Activated CD4-positive, alpha-beta T cell treated with anti-CD3 and anti-CD28 coated beads, Interleukin-10, Interleukin-2, amounts not matched to agents 100 ng/mL and 50 ng/mL, durations not matched to agents 16 hours and 8 hours (primary cell): ENCODE measurements at regions not wholly inside any gene's neighbourhood (a gene's known extent, or its start where the extent isn't known, plus 50 kb on each side); places are given as distances from the start of the nearest gene placed in this dataset.
"Not testable (repeated sequence)": the region's sequence is repeated elsewhere in the genome, so short reads cannot be mapped to it uniquely, and the experiment has no call there.

ENCODE experiments used
- DNase-seq: peaks from one replicate; pipeline ENCODE4 v3.0.0-alpha.2; 2020

DNA sequence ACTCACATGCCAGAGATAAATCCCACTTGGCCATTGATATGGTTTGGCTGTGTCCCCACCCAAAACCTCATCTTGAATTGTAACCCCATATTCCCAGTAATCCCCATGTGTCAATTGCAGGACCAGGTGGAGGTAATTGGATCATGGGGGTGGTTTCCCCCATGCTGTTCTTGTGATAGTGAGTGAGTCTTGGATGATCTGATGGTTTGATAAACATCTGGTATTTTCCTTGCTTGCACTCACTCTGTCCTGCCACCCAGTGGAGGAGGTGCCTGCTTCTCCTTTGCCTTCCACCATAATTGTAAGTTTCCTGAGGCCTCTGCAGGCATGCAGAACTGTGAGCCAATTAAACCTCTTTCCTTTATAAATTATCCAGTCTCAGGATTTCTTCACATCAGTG, 50.4 kb upstream of the B3GAT2 start:
- not testable (repeated sequence) for DNase-seq

DNA sequence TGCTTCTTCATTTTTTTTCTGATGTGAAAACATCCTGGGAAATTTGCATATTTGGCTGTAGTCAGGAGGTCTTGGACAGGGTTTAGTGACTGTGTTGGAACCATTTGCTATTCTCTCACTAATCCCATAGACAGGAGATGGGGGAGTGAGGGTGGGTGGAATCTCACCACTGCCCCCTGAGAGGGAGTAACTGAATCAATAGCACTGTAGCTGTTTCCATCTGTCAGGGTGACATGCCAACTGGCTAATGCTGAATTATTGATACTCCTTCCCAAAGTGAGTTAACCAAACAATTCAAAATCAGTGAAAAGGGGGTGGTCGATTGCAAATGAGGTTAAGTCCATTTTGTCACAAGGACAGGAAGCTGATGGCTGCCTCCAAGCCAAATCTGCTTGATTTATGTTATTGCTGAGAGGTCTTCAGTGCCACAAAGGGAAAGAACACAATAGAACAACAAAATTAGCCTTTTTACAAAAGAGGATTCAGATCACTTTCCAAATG, 55.1 kb upstream of the B3GAT2 start:
- DNase-seq = no peak

DNA sequence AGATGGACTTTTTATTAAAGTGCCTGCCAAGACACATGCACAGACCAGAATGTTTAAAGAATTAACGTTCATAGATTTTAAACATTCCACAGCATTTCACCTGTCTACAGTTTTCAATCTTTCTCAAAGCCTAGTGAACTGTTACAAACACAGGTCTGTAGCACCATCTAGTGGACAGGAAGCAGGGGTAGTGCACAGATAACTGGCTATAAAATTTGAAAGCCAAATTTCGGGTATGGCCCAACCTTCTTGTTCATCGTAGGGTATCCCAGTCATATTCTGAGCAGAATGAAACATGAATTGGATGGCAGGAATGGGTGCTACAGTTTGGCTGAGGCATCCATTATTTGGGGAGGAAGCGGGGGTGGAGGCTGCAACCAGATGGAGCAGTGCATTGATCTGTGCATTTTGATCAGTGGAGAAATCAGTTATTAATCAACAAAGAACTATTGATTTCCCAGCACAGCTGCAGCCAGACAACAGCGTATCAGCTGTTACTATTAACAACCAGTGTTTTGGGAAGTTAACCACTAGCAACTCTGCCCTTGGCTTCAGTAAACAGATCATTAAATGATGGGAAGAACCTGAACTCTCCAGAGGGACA, 56.1 kb upstream of the B3GAT2 start:
- peak; percentile 57 for DNase-seq

DNA sequence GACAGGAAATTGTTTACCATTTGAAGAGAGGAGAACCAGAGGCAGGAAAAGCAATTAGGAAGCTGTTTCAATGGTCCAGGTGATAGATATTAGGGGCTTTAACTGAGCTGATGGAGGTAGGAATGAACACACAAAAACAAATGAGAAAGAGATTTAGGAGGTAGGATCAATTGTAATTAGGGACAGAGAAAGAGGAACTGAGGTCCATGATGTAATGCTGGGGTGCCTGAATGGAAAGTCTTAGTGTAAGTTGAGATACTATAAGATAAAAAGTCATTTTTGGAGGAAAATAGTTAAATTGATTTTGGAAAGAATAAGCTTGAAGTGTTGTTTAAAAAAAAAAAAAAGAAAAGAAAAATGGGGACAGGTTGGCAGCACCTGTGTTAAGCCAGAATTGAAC, 58.5 kb upstream of the B3GAT2 start:
- no peak for DNase-seq

DNA sequence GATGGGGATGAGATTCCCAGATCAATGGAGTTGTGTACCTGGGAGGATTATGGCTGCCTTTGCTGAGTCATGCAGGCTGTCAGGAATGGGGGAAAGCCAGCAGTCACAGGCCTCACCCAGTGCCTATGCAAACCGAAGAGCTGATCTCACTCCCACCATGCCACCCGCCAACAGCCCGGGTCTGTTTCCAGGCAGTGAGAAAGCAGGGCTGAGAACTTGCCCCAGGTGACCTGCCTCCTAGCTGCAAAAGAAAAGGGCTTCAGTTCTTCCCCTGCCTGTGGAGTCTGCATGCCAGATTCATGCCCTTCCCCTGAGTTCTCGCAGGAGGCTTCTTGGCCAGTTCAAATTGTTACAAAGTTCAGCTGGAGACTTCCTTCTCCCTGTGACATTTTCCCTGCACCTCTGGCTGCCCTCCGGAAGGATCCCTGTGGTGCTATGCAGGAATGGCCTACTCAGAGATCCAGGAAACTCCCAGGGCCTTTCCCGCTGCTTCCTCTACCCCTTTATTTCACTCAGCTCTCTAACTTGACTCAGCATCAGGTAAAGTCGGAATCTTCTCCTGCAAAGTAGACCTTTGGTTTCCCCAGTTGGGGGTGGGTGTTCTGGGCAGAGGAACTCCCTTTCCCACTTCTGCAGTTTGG, 71.5 kb upstream of the B3GAT2 start:
- no peak for DNase-seq

DNA sequence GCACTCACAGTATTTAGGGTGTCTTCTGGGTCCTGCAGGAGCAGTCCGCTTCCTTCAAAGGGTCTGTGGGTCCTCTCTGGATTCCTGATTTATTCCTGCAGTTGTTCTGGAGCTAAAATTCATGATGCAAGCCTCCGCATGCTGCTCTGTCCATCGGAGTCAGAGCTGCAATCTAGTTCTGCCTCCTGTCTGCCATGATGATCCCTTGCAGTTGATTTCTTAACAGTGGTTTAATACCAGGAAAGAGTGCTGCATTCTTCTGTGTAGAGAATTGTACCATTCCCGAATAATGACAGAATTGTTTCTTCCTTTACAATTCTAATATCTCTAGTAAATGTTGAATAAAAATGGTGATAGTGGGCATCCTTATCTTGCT, 72.0 kb upstream of the B3GAT2 start:
- DNase-seq = no peak

DNA sequence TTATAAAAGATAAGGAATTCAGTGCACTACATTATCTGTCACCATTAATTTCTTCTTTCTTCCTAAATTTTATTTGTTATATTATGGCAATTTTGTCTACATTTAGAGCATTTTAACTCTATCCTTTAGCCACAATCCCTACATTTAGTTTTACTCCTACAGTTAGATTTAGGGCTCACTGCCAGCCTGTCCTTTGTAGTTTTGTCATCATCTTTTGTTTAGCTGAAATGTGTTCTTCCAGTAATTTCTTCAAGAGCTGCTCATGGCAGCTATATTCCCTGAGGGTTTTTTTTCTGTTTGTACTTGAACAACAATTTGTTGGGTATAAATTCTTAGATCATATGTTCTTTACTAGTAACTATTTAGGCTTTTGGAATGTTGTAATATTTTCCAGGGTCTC, 72.7 kb upstream of the B3GAT2 start:
- no peak for DNase-seq

DNA sequence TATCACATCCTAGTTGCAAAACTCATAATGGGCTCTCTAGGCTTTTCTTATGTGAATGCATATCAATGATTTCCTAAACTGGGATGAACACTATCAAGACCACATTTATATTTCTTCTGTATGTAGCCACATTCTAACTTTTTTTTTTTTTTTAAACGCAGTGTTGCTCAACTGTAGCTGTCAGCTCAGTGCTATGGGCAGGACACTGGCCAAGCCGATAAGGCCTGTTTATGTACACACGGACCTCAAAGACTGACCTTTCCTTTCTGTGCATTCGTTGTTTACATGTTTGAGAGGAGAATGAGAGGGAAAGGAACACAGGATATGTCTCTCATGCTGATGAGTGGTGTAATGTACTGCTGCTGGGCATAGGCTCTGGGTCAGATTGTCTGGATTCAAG, 75.1 kb upstream of the B3GAT2 start:
- no peak for DNase-seq

DNA sequence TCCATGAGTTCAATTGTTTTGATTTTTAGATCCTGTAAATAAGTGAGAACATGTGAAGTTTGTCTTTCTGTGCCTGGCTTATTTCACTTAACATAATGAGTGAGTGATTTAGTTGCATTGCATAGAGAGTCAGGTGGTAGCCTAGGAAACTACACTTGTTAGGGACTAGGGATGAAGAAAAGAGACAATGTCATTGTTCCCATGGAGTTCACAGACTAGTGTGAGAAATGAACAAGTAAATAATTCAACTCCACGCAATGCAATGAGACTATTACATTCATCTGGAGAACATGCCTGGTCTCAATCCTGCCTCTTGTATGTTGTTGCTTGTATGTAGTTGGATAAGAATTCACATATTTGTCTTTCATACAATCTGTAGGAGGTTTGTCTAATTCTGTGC, 76.3 kb upstream of the B3GAT2 start:
- DNase-seq = no peak

DNA sequence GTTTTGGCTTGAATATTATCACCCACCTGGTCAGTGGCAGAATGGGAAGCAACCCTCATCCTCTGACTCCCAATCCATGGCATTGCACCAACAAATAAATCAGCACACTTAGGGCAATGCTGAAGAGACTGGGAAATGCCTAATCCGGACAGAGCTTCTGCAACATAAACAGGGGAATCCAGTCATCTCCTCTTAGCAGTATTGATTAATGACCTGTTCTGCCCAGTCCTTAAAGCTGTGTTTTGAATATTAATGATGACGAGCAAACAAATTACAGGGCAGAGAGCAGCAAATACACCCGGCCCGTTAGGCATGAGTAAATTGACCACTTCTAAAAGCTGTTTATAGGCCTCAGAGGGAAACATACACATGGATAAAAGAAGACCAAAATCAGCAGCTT, 77.0 kb upstream of the B3GAT2 start:
- DNase-seq = no peak

DNA sequence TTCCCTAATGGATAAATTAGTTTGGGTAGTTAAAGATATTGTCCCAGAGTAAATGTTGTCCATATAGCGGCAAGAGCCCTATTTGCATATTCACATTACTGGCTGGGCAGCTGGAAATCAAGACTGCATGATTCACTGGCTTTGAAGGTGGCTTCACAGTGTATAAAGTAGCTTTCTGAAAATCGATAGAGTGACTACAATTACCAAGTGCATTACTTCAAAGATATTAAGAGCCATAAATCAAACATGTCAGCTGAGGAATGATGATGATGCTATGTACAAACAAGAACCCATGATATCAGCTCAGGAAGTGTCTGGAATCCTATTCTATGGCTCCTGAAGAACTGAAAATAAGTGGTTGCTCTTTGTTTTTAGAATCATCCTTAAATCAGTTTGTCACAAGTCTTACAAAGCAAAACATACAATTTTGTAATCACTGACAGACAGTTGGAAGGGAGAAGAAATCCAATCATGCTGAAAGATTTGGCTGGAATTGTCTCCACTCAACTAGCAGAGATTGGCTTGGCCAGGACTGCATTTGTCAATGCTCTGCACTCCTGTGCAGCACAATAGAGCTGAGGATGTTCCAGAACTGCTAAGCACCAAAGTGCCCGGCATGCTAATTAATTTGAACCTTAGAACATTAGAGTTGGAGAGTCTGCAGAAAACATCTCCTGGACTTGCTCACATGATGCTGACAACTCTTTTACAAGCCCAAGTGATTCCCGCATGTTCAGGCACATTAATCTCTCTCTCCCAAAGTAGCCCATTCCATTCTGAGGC, 77.9 kb upstream of the B3GAT2 start:
- no peak for DNase-seq

DNA sequence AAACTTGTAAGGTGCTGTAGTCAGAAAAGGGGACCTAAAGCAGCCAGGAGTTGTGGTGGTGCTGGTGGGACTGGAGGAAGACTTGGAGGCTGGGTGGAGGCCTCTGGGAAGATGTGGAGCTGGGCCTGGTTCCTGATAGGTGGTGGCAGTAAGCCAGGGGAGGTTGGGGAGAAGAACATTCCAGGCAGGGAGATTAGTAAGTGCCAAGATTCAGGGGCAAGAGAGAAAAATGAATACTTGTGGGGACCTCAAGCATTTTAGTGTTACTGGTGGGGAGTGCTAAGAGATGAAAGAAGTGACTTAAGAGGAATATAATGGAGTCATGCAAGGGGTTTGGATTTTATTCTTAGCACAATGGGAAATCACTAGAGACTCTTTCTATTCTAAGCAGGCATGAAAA, 79.0 kb upstream of the B3GAT2 start:
- DNase-seq = no peak

DNA sequence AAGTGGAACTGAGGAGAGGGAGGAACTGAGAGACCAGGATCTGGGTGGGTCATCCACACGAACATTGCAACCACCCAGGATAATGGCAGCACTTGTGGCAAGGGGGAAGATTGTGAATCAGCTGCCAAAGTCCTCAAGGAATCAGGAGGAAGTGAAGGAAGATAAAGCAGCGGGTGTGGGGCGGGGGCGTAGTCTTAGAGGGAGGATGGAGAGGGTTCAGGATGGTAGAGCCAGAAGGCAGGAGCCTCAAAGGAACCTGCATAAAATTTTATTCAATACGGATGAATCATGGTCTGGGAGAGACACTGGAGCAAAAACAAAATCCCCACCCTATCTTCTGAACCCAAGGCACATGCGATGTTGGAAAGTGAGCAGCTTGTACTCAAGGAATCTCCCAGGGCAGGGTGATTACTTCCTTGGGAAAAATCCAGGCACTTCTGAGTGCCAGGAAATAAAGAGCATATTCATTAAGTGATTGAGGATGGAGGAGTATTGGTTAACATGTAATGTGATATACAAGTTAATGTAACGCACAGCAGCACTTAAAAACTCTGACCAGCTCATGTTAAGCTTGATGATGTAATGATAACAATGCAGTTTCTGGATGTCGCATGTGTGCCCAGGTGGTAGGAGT, 82.0 kb upstream of the B3GAT2 start:
- no peak for DNase-seq

DNA sequence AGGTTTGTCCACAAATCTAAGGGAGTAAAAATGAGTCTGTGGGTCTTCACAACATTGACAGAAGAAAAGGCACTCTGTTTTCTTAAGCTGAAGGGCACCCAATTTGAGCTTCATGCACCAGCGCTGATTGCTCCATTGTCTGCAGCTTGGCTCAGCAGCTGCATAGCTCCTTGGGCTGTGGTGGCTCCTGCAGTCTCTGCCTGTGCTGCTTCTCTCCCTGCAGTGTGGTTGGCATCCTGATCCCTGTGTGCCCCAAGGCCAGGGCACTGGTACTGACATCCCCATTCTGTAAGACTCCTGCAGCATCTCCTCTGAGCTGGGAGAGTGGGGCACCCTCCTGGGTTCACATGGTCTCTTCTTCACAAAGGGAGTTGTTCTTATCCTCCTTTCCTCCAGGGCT, 83.2 kb upstream of the B3GAT2 start:
- DNase-seq = no peak

DNA sequence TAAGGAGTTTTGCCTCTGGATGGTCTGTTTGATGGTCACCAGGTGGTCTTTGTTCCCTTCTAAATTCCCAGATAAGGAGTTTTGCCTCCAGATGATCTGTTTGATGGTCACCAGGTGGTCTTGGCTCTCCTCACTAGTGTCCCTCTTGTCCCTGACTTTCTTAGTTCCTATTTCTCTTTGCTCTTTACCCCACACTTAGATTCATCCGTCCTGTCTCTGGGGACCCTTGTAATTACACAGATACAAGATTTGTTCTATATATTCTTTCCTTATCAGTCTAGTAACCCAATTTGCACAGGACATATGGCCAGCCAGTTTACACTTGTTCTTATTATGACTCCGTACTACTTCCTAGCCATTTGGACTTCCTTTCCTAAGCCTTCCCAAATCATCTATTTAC, 84.0 kb upstream of the B3GAT2 start:
- no peak for DNase-seq

DNA sequence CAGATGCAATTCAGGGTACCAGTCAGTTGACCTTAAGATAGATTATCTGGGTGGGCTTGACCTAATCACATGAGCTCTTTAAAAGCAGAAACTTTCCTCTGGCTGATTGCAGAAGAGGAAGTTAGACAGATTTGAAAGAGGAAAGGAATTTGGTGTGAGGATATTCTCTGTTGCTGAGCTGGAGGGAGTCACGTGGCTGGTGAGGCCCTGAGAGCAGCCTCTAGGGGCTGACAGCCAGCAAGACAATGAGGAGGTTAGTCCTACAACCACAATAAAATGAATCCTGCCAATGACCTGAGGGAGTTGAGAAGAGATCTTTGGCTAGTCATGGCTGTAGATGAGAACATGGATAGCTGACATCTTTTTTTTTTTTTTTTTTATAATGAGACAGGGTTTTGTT, 87.0 kb upstream of the B3GAT2 start:
- no peak for DNase-seq

DNA sequence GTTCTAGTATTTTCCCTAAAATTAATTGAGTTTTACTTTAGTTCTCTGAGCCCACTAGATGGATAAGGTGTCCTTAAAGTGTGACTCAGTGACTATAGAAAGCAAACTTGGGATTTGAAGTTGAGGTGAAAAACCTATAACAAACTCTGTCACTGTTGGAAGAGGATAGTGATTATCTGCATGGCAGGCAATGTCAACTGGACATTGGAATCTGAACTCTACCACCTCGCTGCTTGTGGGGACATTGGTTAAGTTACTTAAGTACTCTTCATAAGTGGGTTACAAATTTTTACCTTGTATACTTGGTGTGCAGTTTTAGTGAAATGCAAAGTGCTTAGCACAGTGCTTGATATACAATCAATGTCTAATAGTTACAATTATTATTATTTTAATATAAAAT, 87.9 kb upstream of the B3GAT2 start:
- DNase-seq = no peak

DNA sequence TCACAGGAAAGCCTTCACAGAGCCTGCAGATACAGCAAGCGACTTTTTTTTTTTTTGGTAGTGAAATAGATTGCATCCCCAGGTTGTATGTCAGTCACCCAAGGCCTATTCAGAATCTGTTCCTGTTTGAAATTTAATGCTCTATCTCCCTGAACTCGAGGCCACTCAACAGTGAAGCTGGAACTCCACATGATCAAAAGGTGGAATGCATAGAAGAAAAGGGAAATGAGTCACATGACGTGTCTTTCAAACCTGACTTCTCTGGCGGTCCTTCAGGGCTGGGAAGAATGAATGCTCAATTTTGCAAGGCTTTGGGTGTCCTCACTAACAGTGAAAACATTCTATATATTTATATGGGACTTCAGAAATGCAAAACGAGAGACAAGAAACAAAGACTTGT, 88.4 kb upstream of the B3GAT2 start:
- no peak for DNase-seq

DNA sequence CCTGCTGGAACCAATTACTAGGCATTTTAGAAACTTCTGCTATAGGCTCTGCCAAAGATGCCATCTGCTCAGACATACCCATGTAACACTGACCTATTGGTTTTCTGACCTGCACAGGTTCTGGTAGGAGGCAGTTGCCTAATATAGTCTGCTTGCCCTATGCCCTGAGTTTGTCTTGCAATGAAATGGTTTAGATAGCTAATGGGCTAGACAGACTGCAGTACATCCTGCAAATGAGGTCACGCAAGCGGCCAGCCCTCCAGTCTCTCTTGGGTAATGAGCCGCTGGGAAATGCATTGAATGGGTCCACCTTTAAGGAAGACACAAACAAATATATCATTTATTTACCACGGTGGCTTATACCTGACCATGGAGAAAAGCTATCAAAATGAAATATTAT, 90.6 kb upstream of the B3GAT2 start:
- DNase-seq = no peak

DNA sequence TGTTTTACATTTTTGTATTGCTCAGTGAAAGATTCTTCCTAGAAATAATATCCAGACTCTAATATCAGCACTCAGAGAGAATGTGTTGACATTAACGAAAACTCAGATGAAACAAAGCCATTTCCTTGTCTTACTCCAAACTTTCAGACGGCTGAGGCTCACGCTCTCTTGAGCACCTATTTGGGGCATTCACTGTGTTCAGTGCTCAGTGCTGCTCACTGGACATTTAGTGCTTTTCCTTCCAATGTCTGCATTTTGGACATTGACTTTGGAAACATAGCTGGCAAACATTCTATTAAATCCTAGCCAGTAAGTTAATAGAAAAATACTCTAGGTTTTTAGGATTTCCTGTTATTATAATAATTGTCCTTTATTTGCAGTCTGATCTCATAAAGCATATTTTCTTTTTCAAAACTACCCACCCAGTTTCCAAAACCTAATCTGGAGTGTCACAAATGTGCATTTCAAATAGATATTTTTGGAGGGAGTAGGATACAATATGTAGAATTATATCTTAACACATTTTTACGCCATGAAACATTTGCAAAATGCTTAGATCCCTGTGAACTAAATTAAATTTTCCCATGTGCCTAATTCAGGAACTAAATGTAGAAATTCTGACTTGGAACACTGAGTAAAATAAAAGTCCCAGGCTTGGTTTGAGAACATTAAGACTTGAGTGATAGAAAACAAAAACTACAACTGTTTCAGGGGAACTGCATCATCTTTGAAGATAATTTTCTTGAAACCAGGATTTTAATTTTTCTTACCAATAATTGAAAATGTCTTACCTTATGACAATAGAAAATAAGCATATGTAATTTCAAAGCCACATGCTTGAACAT, 91.7 kb upstream of the B3GAT2 start:
- DNase-seq = no peak

DNA sequence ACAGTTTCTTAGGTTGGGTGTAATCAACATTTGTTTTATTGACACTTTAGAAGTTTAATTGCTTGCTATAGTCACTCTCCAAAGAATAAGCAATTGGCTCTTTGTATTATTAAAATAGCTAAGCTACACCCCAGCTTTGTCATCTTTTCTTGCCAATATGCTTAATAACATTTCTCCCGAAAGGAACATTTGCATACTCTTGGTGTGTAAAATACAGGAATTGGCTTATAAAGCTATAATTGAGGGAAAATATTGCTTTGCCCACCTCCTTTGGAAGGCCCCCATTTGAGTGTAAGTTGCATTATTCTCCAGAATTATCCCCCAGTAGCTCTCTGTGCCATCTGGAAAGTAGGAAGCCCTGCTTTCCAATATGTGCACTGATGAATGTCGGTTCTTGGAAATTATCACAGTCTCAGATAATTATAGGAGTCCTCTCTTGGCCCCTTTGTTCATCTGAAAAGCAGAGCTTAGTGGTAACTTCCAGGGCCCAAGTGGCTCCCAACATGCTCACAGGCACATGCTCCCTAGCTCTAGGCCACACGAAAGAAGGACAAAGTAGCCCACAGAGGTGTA, 92.4 kb upstream of the B3GAT2 start:
- DNase-seq = no peak

DNA sequence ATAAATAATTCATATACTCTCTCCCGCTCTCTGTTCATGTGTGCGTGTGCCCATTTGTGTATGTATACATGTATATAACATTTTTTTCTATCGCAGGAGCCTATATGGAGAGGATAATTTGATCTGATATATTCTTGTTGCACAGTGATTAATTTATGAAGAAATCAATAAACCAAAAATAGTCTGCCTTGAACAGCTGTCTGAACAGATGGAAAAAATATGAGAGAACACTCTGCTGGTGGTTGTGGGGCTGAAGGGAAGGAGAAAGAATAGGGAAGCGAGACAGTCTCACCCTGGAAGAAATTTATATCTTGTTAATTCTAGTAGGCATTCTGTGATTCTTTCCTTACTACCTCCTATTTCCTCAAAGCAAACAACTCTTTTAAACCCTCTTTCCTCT, 96.6 kb upstream of the B3GAT2 start:
- DNase-seq = no peak

DNA sequence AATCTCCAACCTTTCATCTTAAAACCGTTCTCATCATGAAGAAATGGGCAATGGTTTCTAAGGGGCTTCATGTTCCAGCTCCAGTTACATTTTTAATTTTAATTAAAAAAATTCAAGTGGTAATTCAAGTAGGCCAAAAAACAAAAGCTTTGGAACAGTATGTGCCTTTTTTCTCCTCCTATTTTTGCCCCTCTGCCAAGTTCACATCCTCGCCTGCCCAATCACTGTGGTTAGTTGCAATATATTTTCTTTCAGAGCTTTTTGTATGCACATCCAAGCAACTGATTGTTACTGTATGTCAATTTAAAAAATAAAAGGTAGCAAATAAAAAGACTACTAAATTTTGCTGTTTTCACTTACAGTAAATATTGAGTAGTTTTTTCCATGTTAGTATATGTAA, 99.8 kb upstream of the B3GAT2 start:
- no peak for DNase-seq
